Vagina (tissue), 2 donors: ENCODE measurements at regions not wholly inside any gene's neighbourhood (a gene's known extent, or its start where the extent isn't known, plus 50 kb on each side); places are given as distances from the start of the nearest gene placed in this dataset.

Experiments
- CTCF ChIP-seq, 3 experiments: fragments of 450-650 bp in 2 of 3; fragments of 200-600 bp in 1 of 3; sonication (generic) in 1 of 3; IDR thresholded peaks; one replicate each; pipeline ENCODE4 v1.5.1; 2017 to 2019; ENCODE audit warnings: antibody characterized with exemption in 3 of 3, mild to moderate bottlenecking in 2 of 3, moderate library complexity in 2 of 3
- POLR2A ChIP-seq, 2 donors: fragments of 450-650 bp; IDR thresholded peaks; one replicate each; pipeline ENCODE4 v1.6.1; 2017; ENCODE audit warnings: antibody characterized with exemption in 2 of 2, mild to moderate bottlenecking in 2 of 2, moderate library complexity in 2 of 2

- TF ChIP-seq CTCF (IDR thresholded peaks at IDR 0.05) (no peak), POLR2A (IDR thresholded peaks at IDR 0.05) (no peak)
Observed at GRCh38 chr4:110860125-110860524, 237.2 kb upstream of the PITX2 start.
